ENCODE measurements at regions not wholly inside any gene's neighbourhood (a gene's known extent, or its start where the extent isn't known, plus 50 kb on each side); places are given as distances from the start of the nearest gene placed in this dataset.

DNA sequence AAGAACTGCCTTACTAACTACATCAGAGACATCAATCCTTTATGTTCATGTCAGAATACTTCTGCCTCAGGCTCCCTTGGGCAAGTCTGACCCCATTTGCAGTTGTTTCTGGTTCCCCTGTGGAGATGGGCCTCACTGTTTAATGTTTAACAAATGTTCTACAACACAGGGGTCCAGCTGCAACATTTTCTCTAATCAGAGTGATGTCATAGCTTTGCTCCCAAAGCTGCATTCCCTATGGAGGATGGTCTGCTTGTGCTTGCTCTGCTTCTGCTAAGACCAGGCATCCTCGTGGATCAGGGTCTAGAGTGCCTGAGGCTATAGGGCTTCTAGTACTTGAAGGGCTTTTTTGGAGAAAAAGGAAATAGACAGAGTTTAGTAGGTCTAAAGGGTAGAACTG, 1071.2 kb downstream of the TTLL7 start:
- TF ChIP-seq, protein P1, sequence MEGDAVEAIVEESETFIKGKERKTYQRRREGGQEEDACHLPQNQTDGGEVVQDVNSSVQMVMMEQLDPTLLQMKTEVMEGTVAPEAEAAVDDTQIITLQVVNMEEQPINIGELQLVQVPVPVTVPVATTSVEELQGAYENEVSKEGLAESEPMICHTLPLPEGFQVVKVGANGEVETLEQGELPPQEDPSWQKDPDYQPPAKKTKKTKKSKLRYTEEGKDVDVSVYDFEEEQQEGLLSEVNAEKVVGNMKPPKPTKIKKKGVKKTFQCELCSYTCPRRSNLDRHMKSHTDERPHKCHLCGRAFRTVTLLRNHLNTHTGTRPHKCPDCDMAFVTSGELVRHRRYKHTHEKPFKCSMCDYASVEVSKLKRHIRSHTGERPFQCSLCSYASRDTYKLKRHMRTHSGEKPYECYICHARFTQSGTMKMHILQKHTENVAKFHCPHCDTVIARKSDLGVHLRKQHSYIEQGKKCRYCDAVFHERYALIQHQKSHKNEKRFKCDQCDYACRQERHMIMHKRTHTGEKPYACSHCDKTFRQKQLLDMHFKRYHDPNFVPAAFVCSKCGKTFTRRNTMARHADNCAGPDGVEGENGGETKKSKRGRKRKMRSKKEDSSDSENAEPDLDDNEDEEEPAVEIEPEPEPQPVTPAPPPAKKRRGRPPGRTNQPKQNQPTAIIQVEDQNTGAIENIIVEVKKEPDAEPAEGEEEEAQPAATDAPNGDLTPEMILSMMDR (IDR thresholded peaks at IDR 0.05): no peak
- no peak for TF ChIP-seq POLR2A (IDR thresholded peaks at IDR 0.05)
